ENCODE measurements at regions not wholly inside any gene's neighbourhood (a gene's known extent, or its start where the extent isn't known, plus 50 kb on each side); places are given as distances from the start of the nearest gene placed in this dataset.

GRCh38 chr6:144471986-144472385 is 186.9 kb downstream of the UTRN start:
- no TSS peak for BruUV-seq (replicated peaks)
- intact Hi-C loops (cut with micrococcal nuclease; ENCODE audit: unreplicated experiment) = no loop called here
- Mint-ChIP-seq H3K27me3 (ENCODE audit: unreplicated experiment) (no peaks in the 10 kb centered on the region), H3K9me3 (ENCODE audit: low read depth, unreplicated experiment) (no peaks in the 10 kb centered on the region), H3K36me3 (ENCODE audit: insufficient read depth, unreplicated experiment) (no peaks in the 10 kb centered on the region), H3K4me1 (ENCODE audit: low read depth, unreplicated experiment) (no peaks in the 10 kb centered on the region), H3K27ac (ENCODE audit: unreplicated experiment) (no peak overlapping the region), H3K4me3 (ENCODE audit: low read depth, unreplicated experiment) (no peak overlapping the region)
- CTCF ChIA-PET = interaction anchor here (0.7 kb wide), 1 partner anchor 11 kb away, joined by 3 read pairs; no protein-coding TSS in a partner anchor
- TF ChIP-seq CTCF (IDR thresholded peaks at IDR 0.05; ENCODE audit: unreplicated experiment) = no peak
- no peak for DNase-seq

- intact Hi-C loops (cut with micrococcal nuclease; ENCODE audit: unreplicated experiment) = no loop called here
- H3K4me3 Mint-ChIP-seq (ENCODE audit: low read depth, unreplicated experiment) = no peak overlapping the region
- TF ChIP-seq CTCF (IDR thresholded peaks at IDR 0.05; ENCODE audit: unreplicated experiment) = no peak
- no peaks in the 10 kb centered on the region for H3K9me3 Mint-ChIP-seq (ENCODE audit: low read depth, unreplicated experiment)
- no peak overlapping the region for H3K27ac Mint-ChIP-seq (ENCODE audit: unreplicated experiment)
- BruUV-seq (replicated peaks) = no TSS peak
- no peak for DNase-seq
- no peaks in the 10 kb centered on the region for H3K27me3 Mint-ChIP-seq (ENCODE audit: unreplicated experiment)
- H3K36me3 Mint-ChIP-seq (ENCODE audit: insufficient read depth, unreplicated experiment) = peaks cover 5% of the 10 kb centered on the region
- CTCF ChIA-PET = no interaction called here
- H3K4me1 Mint-ChIP-seq (ENCODE audit: low read depth, unreplicated experiment) = no peaks in the 10 kb centered on the region
Observed at GRCh38 chr6:144474290-144474689, 189.2 kb downstream of the UTRN start.

- H3K27ac Mint-ChIP-seq (ENCODE audit: unreplicated experiment) = no peak overlapping the region
- peaks cover 10% of the 10 kb centered on the region for H3K36me3 Mint-ChIP-seq (ENCODE audit: insufficient read depth, unreplicated experiment)
- H3K4me3 Mint-ChIP-seq (ENCODE audit: low read depth, unreplicated experiment) = no peak overlapping the region
- TF ChIP-seq CTCF (IDR thresholded peaks at IDR 0.05; ENCODE audit: unreplicated experiment) = no peak
- intact Hi-C loops (cut with micrococcal nuclease; ENCODE audit: unreplicated experiment) = no loop called here
- H3K9me3 Mint-ChIP-seq (ENCODE audit: low read depth, unreplicated experiment) = no peaks in the 10 kb centered on the region
- BruUV-seq (replicated peaks) = no TSS peak
- no peak for DNase-seq
- no peaks in the 10 kb centered on the region for H3K4me1 Mint-ChIP-seq (ENCODE audit: low read depth, unreplicated experiment)
- CTCF ChIA-PET = no interaction called here
- H3K27me3 Mint-ChIP-seq (ENCODE audit: unreplicated experiment) = no peaks in the 10 kb centered on the region
Observed at GRCh38 chr6:144474904-144475303, 189.8 kb downstream of the UTRN start.

- no peaks in the 10 kb centered on the region for H3K9me3 Mint-ChIP-seq (ENCODE audit: low read depth, unreplicated experiment)
- DNase-seq = no peak
- H3K27me3 Mint-ChIP-seq (ENCODE audit: unreplicated experiment) = no peaks in the 10 kb centered on the region
- H3K4me3 Mint-ChIP-seq (ENCODE audit: low read depth, unreplicated experiment) = no peak overlapping the region
- intact Hi-C loops (cut with micrococcal nuclease; ENCODE audit: unreplicated experiment) = no loop called here
- peaks cover 15% of the 10 kb centered on the region for H3K36me3 Mint-ChIP-seq (ENCODE audit: insufficient read depth, unreplicated experiment)
- no peak overlapping the region for H3K27ac Mint-ChIP-seq (ENCODE audit: unreplicated experiment)
- BruUV-seq (replicated peaks) = no TSS peak
- no peaks in the 10 kb centered on the region for H3K4me1 Mint-ChIP-seq (ENCODE audit: low read depth, unreplicated experiment)
- TF ChIP-seq CTCF (IDR thresholded peaks at IDR 0.05; ENCODE audit: unreplicated experiment) = no peak
- CTCF ChIA-PET = no interaction called here
Observed at GRCh38 chr6:144475411-144475810, 190.3 kb downstream of the UTRN start.
